ENCODE measurements at regions not wholly inside any gene's neighbourhood (a gene's known extent, or its start where the extent isn't known, plus 50 kb on each side); places are given as distances from the start of the nearest gene placed in this dataset.
"Not testable (repeated sequence)": the region's sequence is repeated elsewhere in the genome, so short reads cannot be mapped to it uniquely, and the experiment has no call there.

- DNase-seq (ENCODE audit: low read depth): no peak
Observed at GRCh38 chr11:95435628-95436353, 204.8 kb upstream of the SESN3 start.

- no peak for DNase-seq (ENCODE audit: low read depth)
Observed at GRCh38 chr11:95435192-95435591, 204.2 kb upstream of the SESN3 start.

GRCh38 chr11:95434489-95435057 is 203.6 kb upstream of the SESN3 start:
- DNase-seq (ENCODE audit: low read depth): no peak

GRCh38 chr11:95434009-95434408 is 203.0 kb upstream of the SESN3 start:
- DNase-seq (ENCODE audit: low read depth): no peak

GRCh38 chr11:95432714-95433503 is 201.9 kb upstream of the SESN3 start:
- no peak for DNase-seq (ENCODE audit: low read depth)

- no peak for DNase-seq (ENCODE audit: low read depth)
Observed at GRCh38 chr11:95429376-95429907, 198.4 kb upstream of the SESN3 start.

GRCh38 chr11:95426823-95427462 is 195.9 kb upstream of the SESN3 start:
- DNase-seq (ENCODE audit: low read depth): no peak

GRCh38 chr11:95419915-95420314 is 188.9 kb upstream of the SESN3 start:
- DNase-seq (ENCODE audit: low read depth): no peak

GRCh38 chr11:95418916-95419315 is 187.9 kb upstream of the SESN3 start:
- DNase-seq (ENCODE audit: low read depth): no peak

- DNase-seq (ENCODE audit: low read depth): no peak
Observed at GRCh38 chr11:95417832-95418231, 186.8 kb upstream of the SESN3 start.

- no peak for DNase-seq (ENCODE audit: low read depth)
Observed at GRCh38 chr11:95415837-95416304, 184.9 kb upstream of the SESN3 start.

GRCh38 chr11:95414217-95414616 is 183.2 kb upstream of the SESN3 start:
- no peak for DNase-seq (ENCODE audit: low read depth)

- DNase-seq (ENCODE audit: low read depth): no peak
Observed at GRCh38 chr11:95413761-95414160, 182.8 kb upstream of the SESN3 start.

- no peak for DNase-seq (ENCODE audit: low read depth)
Observed at GRCh38 chr11:95413021-95413420, 182.0 kb upstream of the SESN3 start.

GRCh38 chr11:95412074-95412473 is 181.1 kb upstream of the SESN3 start:
- no peak for DNase-seq (ENCODE audit: low read depth)

- DNase-seq (ENCODE audit: low read depth): not testable (repeated sequence)
Observed at GRCh38 chr11:95410707-95411106, 179.7 kb upstream of the SESN3 start.

GRCh38 chr11:95406271-95406670 is 175.3 kb upstream of the SESN3 start:
- DNase-seq (ENCODE audit: low read depth): no peak

GRCh38 chr11:95404370-95404769 is 173.4 kb upstream of the SESN3 start:
- no peak for DNase-seq (ENCODE audit: low read depth)

- DNase-seq (ENCODE audit: low read depth): no peak
Observed at GRCh38 chr11:95398437-95399112, 167.6 kb upstream of the SESN3 start.

GRCh38 chr11:95392644-95393043 is 161.6 kb upstream of the SESN3 start:
- no peak for DNase-seq (ENCODE audit: low read depth)

- DNase-seq (ENCODE audit: low read depth): no peak
Observed at GRCh38 chr11:95389427-95389826, 158.4 kb upstream of the SESN3 start.

- DNase-seq (ENCODE audit: low read depth): no peak
Observed at GRCh38 chr11:95388086-95388485, 157.1 kb upstream of the SESN3 start.

Measured in stimulated activated CD8-positive, alpha-beta memory T cell treated with anti-CD3 and anti-CD28 coated beads, Interleukin-12 subunit alpha, Interleukin-12 subunit beta, amount 100 ng/mL, for 4 hours (primary cell).